GM10266 (cell line): ENCODE measurements at regions not wholly inside any gene's neighbourhood (a gene's known extent, or its start where the extent isn't known, plus 50 kb on each side); places are given as distances from the start of the nearest gene placed in this dataset.

Source experiments
- DNase-seq: peaks from one replicate; pipeline ENCODE4 v3.0.0; 2012; ENCODE audit errors: extremely low spot score
- CTCF ChIP-seq: IDR thresholded peaks from 2 replicates; pipeline ENCODE4 v1.5.1; 2012; ENCODE audit warnings: mild to moderate bottlenecking, low read depth; ENCODE audit not compliant: control insufficient read depth, insufficient read depth; ENCODE audit errors: missing control alignments

GRCh38 chr9:90981726-90982125 lies 180.1 kb downstream of the SYK start:
- no peak for TF ChIP-seq CTCF
- no peak for DNase-seq

- no peak for TF ChIP-seq CTCF
Observed at GRCh38 chr9:90983394-90983793, 181.8 kb downstream of the SYK start.

GRCh38 chr9:90985631-90986030 lies 184.0 kb downstream of the SYK start:
- DNase-seq: no peak
- TF ChIP-seq CTCF: no peak

More at GRCh38 chr9:90983394-90983793, 181.8 kb downstream of the SYK start:
- no peak for DNase-seq

- no peak for TF ChIP-seq CTCF
- DNase-seq: no peak
Observed at GRCh38 chr9:90986161-90986560, 184.5 kb downstream of the SYK start.

- DNase-seq: no peak
- TF ChIP-seq CTCF: no peak
Observed at GRCh38 chr9:90987566-90987965, 185.9 kb downstream of the SYK start.

GRCh38 chr9:90988318-90988717 lies 186.7 kb downstream of the SYK start:
- DNase-seq: no peak
- no peak for TF ChIP-seq CTCF

GRCh38 chr9:90991953-90992352 lies 190.3 kb downstream of the SYK start:
- no peak for DNase-seq
- TF ChIP-seq CTCF: no peak
